GM23248 (cell line): ENCODE measurements at regions not wholly inside any gene's neighbourhood (a gene's known extent, or its start where the extent isn't known, plus 50 kb on each side); places are given as distances from the start of the nearest gene placed in this dataset.

Experiments
- DNase-seq: peaks from one replicate; pipeline ENCODE4 v3.0.0-alpha.2; 2015
- H2AFZ ChIP-seq: fragments of 200-600 bp; sonication (generic); 2 replicates; pipeline ENCODE4 v1.6.1; 2016; ENCODE audit warnings: antibody characterized with exemption
- H3F3A ChIP-seq: fragments of 200-600 bp; sonication (generic); 2 replicates; pipeline ENCODE4 v1.6.1; 2016; ENCODE audit warnings: mild to moderate bottlenecking, antibody characterized with exemption, mixed run types; ENCODE audit not compliant: insufficient read depth
- H3K27ac ChIP-seq: fragments of 200-600 bp; sonication (generic); 2 replicates; pipeline ENCODE4 v1.5.1; 2016; ENCODE audit warnings: mild to moderate bottlenecking
- H3K27me3 ChIP-seq: fragments of 200-600 bp; sonication (generic); replicated peaks from 2 replicates; pipeline ENCODE4 v1.6.1; 2016; ENCODE audit warnings: mild to moderate bottlenecking; ENCODE audit not compliant: insufficient read depth
- H3K36me3 ChIP-seq: fragments of 200-600 bp; sonication (generic); 2 replicates; pipeline ENCODE4 v1.6.1; 2016; ENCODE audit warnings: low read depth, mild to moderate bottlenecking
- H3K4me1 ChIP-seq: fragments of 200-600 bp; sonication (generic); 2 replicates; pipeline ENCODE4 v1.6.1; 2016; ENCODE audit warnings: mild to moderate bottlenecking; ENCODE audit not compliant: insufficient read depth
- H3K4me2 ChIP-seq: fragments of 200-600 bp; sonication (generic); one replicate; pipeline ENCODE4 v1.6.1; 2016; ENCODE audit warnings: mild to moderate bottlenecking; ENCODE audit not compliant: unreplicated experiment
- H3K4me3 ChIP-seq: fragments of 200-600 bp; sonication (generic); 2 replicates; pipeline ENCODE4 v1.5.1; 2016; ENCODE audit warnings: mild to moderate bottlenecking
- H3K79me2 ChIP-seq: fragments of 200-600 bp; sonication (generic); 2 replicates; pipeline ENCODE4 v1.6.1; 2016; ENCODE audit warnings: mild to moderate bottlenecking; ENCODE audit not compliant: insufficient read depth
- H3K9ac ChIP-seq: fragments of 200-600 bp; sonication (generic); 2 replicates; pipeline ENCODE4 v1.6.1; 2016; ENCODE audit warnings: mild to moderate bottlenecking
- H3K9me2 ChIP-seq: fragments of 200-600 bp; sonication (generic); 2 replicates; pipeline ENCODE4 v1.6.1; 2016; ENCODE audit warnings: mixed run types, mild to moderate bottlenecking, moderate library complexity; ENCODE audit not compliant: insufficient read depth
- H3K9me3 ChIP-seq: fragments of 200-600 bp; sonication (generic); one replicate; pipeline ENCODE4 v1.6.1; 2017; ENCODE audit warnings: low read depth
- H4K20me1 ChIP-seq: fragments of 200-600 bp; sonication (generic); 2 replicates; pipeline ENCODE4 v1.6.0; 2016; ENCODE audit not compliant: insufficient read depth
- EZH2 ChIP-seq: fragments of 200-600 bp; sonication (generic); IDR thresholded peaks from 2 replicates; pipeline ENCODE4 v1.6.1; 2018; ENCODE audit warnings: antibody characterized with exemption, mild to moderate bottlenecking; ENCODE audit not compliant: insufficient read depth, poor library complexity, severe bottlenecking
- EZH2phosphoT487 ChIP-seq: fragments of 200-600 bp; sonication (generic); IDR thresholded peaks from 2 replicates; pipeline ENCODE4 v1.6.1; 2018; ENCODE audit warnings: antibody characterized with exemption, moderate library complexity, mild to moderate bottlenecking, low read depth; ENCODE audit not compliant: insufficient read depth
- WGBS, 2 experiments: methylation state at CpG; one replicate each; pipeline ENCODE4 v1.1.6; 2015 to 2017; ENCODE audit warnings: low lambda C conversion rate in 2 of 2, low coverage in 1 of 2; ENCODE audit errors: missing lambda C conversion rate in 2 of 2; 5-methylcytosine and 5-hydroxymethylcytosine counted together
- in situ Hi-C: fragments of 300-500 bp; cut with MboI; formaldehyde crosslinking; loops from 2 replicates; pipeline ENCODE4 v1.15.0; 2020

GRCh38 chr10:118516716-118517115 is 78.7 kb downstream of the PRLHR start:
- in situ Hi-C loops: no loop called here
- WGBS, 2 experiments: 65 to 76% methylated on average over 4 of the region's 4 CpGs
- Histone ChIP-seq H4K20me1 (no peaks in the 10 kb centered on the region), H3K4me3 (no peak overlapping the region), H3K79me2 (no peaks in the 10 kb centered on the region), H2AFZ (no peak overlapping the region), H3K4me1 (no peaks in the 10 kb centered on the region), H3K9me2 (no peaks in the 10 kb centered on the region), H3F3A (peaks cover under 1% of the 10 kb centered on the region; the same call in 1 of the 2 replicates), H3K27ac (no peak overlapping the region), H3K36me3 (no peaks in the 10 kb centered on the region), H3K27me3 (no peaks in the 10 kb centered on the region), H3K9ac (no peak overlapping the region), H3K9me3 (no peaks in the 10 kb centered on the region), H3K4me2 (no peak overlapping the region)
- no peak for TF ChIP-seq EZH2
- TF ChIP-seq EZH2phosphoT487: no peak
- DNase-seq: no peak

- H4K20me1 ChIP-seq: no peaks in the 10 kb centered on the region
- no peaks in the 10 kb centered on the region for H3K9me3 ChIP-seq
- H3K27me3 ChIP-seq: no peaks in the 10 kb centered on the region
- TF ChIP-seq EZH2 (no peak), EZH2phosphoT487 (no peak)
- 90 to 93% methylated on average over 3 of the region's 3 CpGs for WGBS, 2 experiments
- H3F3A ChIP-seq: no peaks in the 10 kb centered on the region
- H3K4me1 ChIP-seq: peaks cover 4% of the 10 kb centered on the region; the same call in 1 of the 2 replicates
- no peaks in the 10 kb centered on the region; the same call in 1 of the 2 replicates for H3K9me2 ChIP-seq
- in situ Hi-C loops: no loop called here
- no peaks in the 10 kb centered on the region for H3K36me3 ChIP-seq
- DNase-seq: no peak
- H3K79me2 ChIP-seq: no peaks in the 10 kb centered on the region
- H3K9ac ChIP-seq: no peak overlapping the region
- no peak overlapping the region for H3K4me3 ChIP-seq
- H3K27ac ChIP-seq: no peak overlapping the region
- H2AFZ ChIP-seq: no peak overlapping the region
- H3K4me2 ChIP-seq: no peak overlapping the region
Measured at GRCh38 chr10:118513174-118513573, 82.3 kb downstream of the PRLHR start.

- TF ChIP-seq EZH2phosphoT487: no peak
- TF ChIP-seq EZH2: no peak
Measured at GRCh38 chr10:118511711-118512110, 83.7 kb downstream of the PRLHR start.

GRCh38 chr10:118508863-118509262 is 86.6 kb downstream of the PRLHR start:
- H3K27ac ChIP-seq: no peak overlapping the region
- H3K9me3 ChIP-seq: no peaks in the 10 kb centered on the region
- no peak overlapping the region for H3K4me2 ChIP-seq
- no peak overlapping the region for H2AFZ ChIP-seq
- H3K4me1 ChIP-seq: peaks cover 16% of the 10 kb centered on the region
- no peaks in the 10 kb centered on the region for H3K79me2 ChIP-seq
- 43 to 49% methylated on average over 1 of the region's 1 CpG for WGBS, 2 experiments
- in situ Hi-C loops: no loop called here
- H3K9me2 ChIP-seq: no peaks in the 10 kb centered on the region; the same call in 1 of the 2 replicates
- no peaks in the 10 kb centered on the region for H4K20me1 ChIP-seq
- no peak for DNase-seq
- TF ChIP-seq EZH2 (no peak), EZH2phosphoT487 (no peak)
- no peaks in the 10 kb centered on the region for H3K27me3 ChIP-seq
- no peak overlapping the region for H3K9ac ChIP-seq
- no peaks in the 10 kb centered on the region for H3F3A ChIP-seq
- no peak overlapping the region for H3K4me3 ChIP-seq
- no peaks in the 10 kb centered on the region for H3K36me3 ChIP-seq

More at GRCh38 chr10:118511711-118512110, 83.7 kb downstream of the PRLHR start:
- H3K4me2 ChIP-seq: no peak overlapping the region
- H3K27ac ChIP-seq: no peak overlapping the region
- H3K4me3 ChIP-seq: no peak overlapping the region
- H3K36me3 ChIP-seq: no peaks in the 10 kb centered on the region
- H3F3A ChIP-seq: no peaks in the 10 kb centered on the region
- no peaks in the 10 kb centered on the region for H3K9me3 ChIP-seq
- peaks cover 4% of the 10 kb centered on the region; the same call in 1 of the 2 replicates for H3K4me1 ChIP-seq
- H3K9me2 ChIP-seq: no peaks in the 10 kb centered on the region; the same call in 1 of the 2 replicates
- H3K27me3 ChIP-seq: no peaks in the 10 kb centered on the region
- no peak overlapping the region for H2AFZ ChIP-seq
- no peaks in the 10 kb centered on the region for H4K20me1 ChIP-seq
- H3K79me2 ChIP-seq: no peaks in the 10 kb centered on the region
- no peak overlapping the region for H3K9ac ChIP-seq
- no peak for DNase-seq
- in situ Hi-C loops: no loop called here
- 70 to 79% methylated on average over 2 of the region's 2 CpGs for WGBS, 2 experiments

GRCh38 chr10:118508355-118508754 is 87.1 kb downstream of the PRLHR start:
- 81% methylated on average over 2 of the region's 2 CpGs for WGBS, 2 experiments
- Histone ChIP-seq H3K9ac (no peak overlapping the region), H3K4me2 (no peak overlapping the region), H3K36me3 (no peaks in the 10 kb centered on the region), H2AFZ (no peak overlapping the region), H3K79me2 (no peaks in the 10 kb centered on the region), H4K20me1 (no peaks in the 10 kb centered on the region), H3K27me3 (no peaks in the 10 kb centered on the region), H3K27ac (no peak overlapping the region), H3K4me3 (no peak overlapping the region), H3F3A (no peaks in the 10 kb centered on the region), H3K4me1 (peaks cover 16% of the 10 kb centered on the region), H3K9me2 (no peaks in the 10 kb centered on the region; the same call in 1 of the 2 replicates), H3K9me3 (no peaks in the 10 kb centered on the region)
- no peak for DNase-seq
- TF ChIP-seq EZH2: no peak
- no peak for TF ChIP-seq EZH2phosphoT487
- in situ Hi-C loops: no loop called here
